WTC11 (cell line): ENCODE measurements at regions not wholly inside any gene's neighbourhood (a gene's known extent, or its start where the extent isn't known, plus 50 kb on each side); places are given as distances from the start of the nearest gene placed in this dataset.

Experiments used
- ATAC-seq: fragments of 200-7000 bp; cut with Tn5 transposase; 2 replicates; pipeline ENCODE4 v1.10.0; 2021; ENCODE audit warnings: mild to moderate bottlenecking, moderate library complexity
- CTCF ChIA-PET: fragments of 300-600 bp; sonication (Branson Sonifier 250); formaldehyde crosslinking; loops from one replicate; lab custom pipeline; 2021; ENCODE audit warnings: antibody characterized with exemption; lab: Charles Lee
- POLR2A ChIA-PET: fragments of 350-600 bp; sonication (Branson Sonifier 250); formaldehyde crosslinking; loops from one replicate; lab custom pipeline; 2021; ENCODE audit warnings: antibody characterized with exemption; lab: Charles Lee
- DNase-seq: peaks from one replicate; pipeline ENCODE4 v3.0.0; 2021; ENCODE audit warnings: low spot score
- H3K27ac Mint-ChIP-seq: 2 replicates; pipeline ENCODE4 v1.8.0; 2021; ENCODE audit warnings: mixed read lengths
- H3K27me3 Mint-ChIP-seq: 2 replicates; pipeline ENCODE4 v1.8.0; 2021; ENCODE audit warnings: low read depth, mild to moderate bottlenecking, moderate library complexity, mixed read lengths
- H3K36me3 Mint-ChIP-seq: 2 replicates; pipeline ENCODE4 v1.8.0; 2021; ENCODE audit warnings: mixed read lengths
- H3K4me1 Mint-ChIP-seq: 2 replicates; pipeline ENCODE4 v1.8.0; 2022; ENCODE audit warnings: mixed read lengths
- H3K4me3 Mint-ChIP-seq: 2 replicates; pipeline ENCODE4 v1.8.0; 2021; ENCODE audit warnings: mild to moderate bottlenecking, moderate library complexity, mixed read lengths
- H3K9me3 Mint-ChIP-seq: 2 replicates; pipeline ENCODE4 v1.8.0; 2021; ENCODE audit warnings: mixed read lengths
- ETV6 ChIP-seq: sonication (generic); formaldehyde crosslinking; IDR thresholded peaks from 2 replicates; pipeline ENCODE4 v1.8.1; 2022; ENCODE audit warnings: mild to moderate bottlenecking, missing genetic modification reagents
- HMGA2 ChIP-seq: fragments of 250-450 bp; sonication (Bioruptor Pico); IDR thresholded peaks from 2 replicates; pipeline ENCODE4 v1.4.0; 2021; ENCODE audit warnings: mild to moderate bottlenecking, moderate library complexity
- RORB ChIP-seq: fragments of 250-450 bp; sonication (Bioruptor Pico); IDR thresholded peaks from 2 replicates; pipeline ENCODE4 v1.9.0; 2021; ENCODE audit warnings: mild to moderate bottlenecking
- ZBTB21 ChIP-seq: sonication (generic); formaldehyde crosslinking; IDR thresholded peaks from 2 replicates; pipeline ENCODE4 v1.8.1; 2023; ENCODE audit warnings: mild to moderate bottlenecking, missing genetic modification reagents, borderline replicate concordance
- ZNF232 ChIP-seq: sonication (generic); formaldehyde crosslinking; IDR thresholded peaks from 2 replicates; pipeline ENCODE4 v1.8.0; 2022; ENCODE audit warnings: mild to moderate bottlenecking, missing genetic modification reagents
- ZNF263 ChIP-seq: sonication (generic); formaldehyde crosslinking; IDR thresholded peaks from 2 replicates; pipeline ENCODE4 v1.8.1; 2022; ENCODE audit warnings: low read depth, mild to moderate bottlenecking, moderate library complexity, missing genetic modification reagents
- ZNF423 ChIP-seq: fragments of 250-450 bp; sonication (Bioruptor Pico); IDR thresholded peaks from 2 replicates; pipeline ENCODE4 v2.1.2; 2022; ENCODE audit warnings: mild to moderate bottlenecking, moderate library complexity
- TF ChIP-seq, protein P1 (sequence below): fragments of 200-600 bp; IDR thresholded peaks from 2 replicates; pipeline ENCODE4 v1.8.0; 2022; ENCODE audit warnings: antibody characterized with exemption
- TF ChIP-seq, protein P2 (sequence below): sonication (generic); formaldehyde crosslinking; IDR thresholded peaks from 2 replicates; pipeline ENCODE4 v1.8.1; 2023; ENCODE audit warnings: mild to moderate bottlenecking, moderate library complexity, missing genetic modification reagents
- TF ChIP-seq, protein P3 (sequence below): sonication (generic); formaldehyde crosslinking; IDR thresholded peaks from 2 replicates; pipeline ENCODE4 v1.8.1; 2023; ENCODE audit warnings: mild to moderate bottlenecking, missing genetic modification reagents, moderate library complexity
- TF ChIP-seq, protein P4 (sequence below): sonication (generic); formaldehyde crosslinking; IDR thresholded peaks from 2 replicates; pipeline ENCODE4 v1.8.0; 2023; ENCODE audit warnings: missing genetic modification reagents, mild to moderate bottlenecking, borderline replicate concordance

DNA sequence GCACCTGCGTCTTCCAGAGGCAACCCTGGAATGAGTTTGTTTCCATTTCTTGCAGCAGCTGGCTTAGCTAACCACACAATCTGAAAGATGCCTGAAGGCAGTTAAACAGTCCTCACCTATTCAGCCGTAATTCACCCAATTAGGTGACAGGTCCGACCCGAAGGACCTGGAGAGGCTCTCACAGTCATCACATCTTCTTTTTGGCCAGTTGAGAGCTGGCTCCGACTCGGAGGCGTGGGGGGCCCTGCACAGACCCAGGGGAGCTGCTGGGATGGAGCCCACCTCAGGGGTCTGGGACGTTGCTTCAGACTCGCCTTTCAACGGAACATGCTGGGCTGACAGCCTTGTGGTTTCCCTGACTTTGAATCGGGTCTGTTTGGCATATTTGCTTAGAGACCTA is 187.3 kb downstream of the RTP5 start (continued):
- TF ChIP-seq, protein P1, sequence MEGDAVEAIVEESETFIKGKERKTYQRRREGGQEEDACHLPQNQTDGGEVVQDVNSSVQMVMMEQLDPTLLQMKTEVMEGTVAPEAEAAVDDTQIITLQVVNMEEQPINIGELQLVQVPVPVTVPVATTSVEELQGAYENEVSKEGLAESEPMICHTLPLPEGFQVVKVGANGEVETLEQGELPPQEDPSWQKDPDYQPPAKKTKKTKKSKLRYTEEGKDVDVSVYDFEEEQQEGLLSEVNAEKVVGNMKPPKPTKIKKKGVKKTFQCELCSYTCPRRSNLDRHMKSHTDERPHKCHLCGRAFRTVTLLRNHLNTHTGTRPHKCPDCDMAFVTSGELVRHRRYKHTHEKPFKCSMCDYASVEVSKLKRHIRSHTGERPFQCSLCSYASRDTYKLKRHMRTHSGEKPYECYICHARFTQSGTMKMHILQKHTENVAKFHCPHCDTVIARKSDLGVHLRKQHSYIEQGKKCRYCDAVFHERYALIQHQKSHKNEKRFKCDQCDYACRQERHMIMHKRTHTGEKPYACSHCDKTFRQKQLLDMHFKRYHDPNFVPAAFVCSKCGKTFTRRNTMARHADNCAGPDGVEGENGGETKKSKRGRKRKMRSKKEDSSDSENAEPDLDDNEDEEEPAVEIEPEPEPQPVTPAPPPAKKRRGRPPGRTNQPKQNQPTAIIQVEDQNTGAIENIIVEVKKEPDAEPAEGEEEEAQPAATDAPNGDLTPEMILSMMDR = no peak
- TF ChIP-seq ZNF263 (CRISPR knock-in tag) = no peak
- TF ChIP-seq, protein P2, sequence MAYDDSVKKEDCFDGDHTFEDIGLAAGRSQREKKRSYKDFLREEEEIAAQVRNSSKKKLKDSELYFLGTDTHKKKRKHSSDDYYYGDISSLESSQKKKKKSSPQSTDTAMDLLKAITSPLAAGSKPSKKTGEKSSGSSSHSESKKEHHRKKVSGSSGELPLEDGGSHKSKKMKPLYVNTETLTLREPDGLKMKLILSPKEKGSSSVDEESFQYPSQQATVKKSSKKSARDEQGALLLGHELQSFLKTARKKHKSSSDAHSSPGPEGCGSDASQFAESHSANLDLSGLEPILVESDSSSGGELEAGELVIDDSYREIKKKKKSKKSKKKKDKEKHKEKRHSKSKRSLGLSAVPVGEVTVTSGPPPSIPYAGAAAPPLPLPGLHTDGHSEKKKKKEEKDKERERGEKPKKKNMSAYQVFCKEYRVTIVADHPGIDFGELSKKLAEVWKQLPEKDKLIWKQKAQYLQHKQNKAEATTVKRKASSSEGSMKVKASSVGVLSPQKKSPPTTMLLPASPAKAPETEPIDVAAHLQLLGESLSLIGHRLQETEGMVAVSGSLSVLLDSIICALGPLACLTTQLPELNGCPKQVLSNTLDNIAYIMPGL = no peak

DNA sequence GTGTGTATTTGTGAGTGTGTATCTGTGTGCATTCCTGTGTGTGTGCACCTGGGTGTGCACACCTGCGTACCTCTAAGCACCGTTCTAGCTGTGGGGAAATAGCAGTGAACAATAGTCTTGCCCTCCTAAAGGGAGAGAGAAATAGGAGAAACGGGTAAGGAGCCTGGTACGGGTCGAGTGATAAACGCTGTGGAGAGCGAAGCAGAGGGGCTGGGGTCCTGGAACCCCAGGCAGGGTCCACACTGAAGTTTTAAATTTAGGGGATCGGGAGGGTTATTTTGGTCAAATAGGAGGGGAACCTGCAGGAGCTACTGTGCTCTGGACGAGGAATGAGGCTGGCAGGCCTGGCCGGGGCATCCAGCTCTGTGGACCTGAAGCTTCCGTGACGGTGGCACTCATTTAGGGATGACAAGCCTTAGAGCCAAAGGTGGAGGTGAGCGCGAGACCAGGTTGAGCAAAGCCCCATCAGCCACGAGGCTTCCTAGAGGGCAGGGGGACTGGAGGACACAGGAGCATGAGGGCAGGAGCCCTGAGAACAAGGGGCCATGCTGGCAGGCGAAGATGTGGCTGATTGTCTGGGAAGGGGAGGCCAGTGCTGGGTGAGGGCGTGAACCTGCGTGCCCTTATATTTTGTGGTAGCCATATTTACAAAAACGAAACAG is 188.0 kb downstream of the RTP5 start:
- peaks cover 6% of the 10 kb centered on the region for H3K4me1 Mint-ChIP-seq
- TF ChIP-seq ZNF423 (CRISPR knock-in tag) = no peak
- TF ChIP-seq, protein P3, sequence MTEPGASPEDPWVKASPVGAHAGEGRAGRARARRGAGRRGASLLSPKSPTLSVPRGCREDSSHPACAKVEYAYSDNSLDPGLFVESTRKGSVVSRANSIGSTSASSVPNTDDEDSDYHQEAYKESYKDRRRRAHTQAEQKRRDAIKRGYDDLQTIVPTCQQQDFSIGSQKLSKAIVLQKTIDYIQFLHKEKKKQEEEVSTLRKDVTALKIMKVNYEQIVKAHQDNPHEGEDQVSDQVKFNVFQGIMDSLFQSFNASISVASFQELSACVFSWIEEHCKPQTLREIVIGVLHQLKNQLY (CRISPR knock-in tag) = no peak
- TF ChIP-seq HMGA2 (CRISPR knock-in tag) = no peak
- no peak for TF ChIP-seq ETV6 (CRISPR knock-in tag)
- no peak for TF ChIP-seq RORB (CRISPR knock-in tag)
- TF ChIP-seq, protein P4, sequence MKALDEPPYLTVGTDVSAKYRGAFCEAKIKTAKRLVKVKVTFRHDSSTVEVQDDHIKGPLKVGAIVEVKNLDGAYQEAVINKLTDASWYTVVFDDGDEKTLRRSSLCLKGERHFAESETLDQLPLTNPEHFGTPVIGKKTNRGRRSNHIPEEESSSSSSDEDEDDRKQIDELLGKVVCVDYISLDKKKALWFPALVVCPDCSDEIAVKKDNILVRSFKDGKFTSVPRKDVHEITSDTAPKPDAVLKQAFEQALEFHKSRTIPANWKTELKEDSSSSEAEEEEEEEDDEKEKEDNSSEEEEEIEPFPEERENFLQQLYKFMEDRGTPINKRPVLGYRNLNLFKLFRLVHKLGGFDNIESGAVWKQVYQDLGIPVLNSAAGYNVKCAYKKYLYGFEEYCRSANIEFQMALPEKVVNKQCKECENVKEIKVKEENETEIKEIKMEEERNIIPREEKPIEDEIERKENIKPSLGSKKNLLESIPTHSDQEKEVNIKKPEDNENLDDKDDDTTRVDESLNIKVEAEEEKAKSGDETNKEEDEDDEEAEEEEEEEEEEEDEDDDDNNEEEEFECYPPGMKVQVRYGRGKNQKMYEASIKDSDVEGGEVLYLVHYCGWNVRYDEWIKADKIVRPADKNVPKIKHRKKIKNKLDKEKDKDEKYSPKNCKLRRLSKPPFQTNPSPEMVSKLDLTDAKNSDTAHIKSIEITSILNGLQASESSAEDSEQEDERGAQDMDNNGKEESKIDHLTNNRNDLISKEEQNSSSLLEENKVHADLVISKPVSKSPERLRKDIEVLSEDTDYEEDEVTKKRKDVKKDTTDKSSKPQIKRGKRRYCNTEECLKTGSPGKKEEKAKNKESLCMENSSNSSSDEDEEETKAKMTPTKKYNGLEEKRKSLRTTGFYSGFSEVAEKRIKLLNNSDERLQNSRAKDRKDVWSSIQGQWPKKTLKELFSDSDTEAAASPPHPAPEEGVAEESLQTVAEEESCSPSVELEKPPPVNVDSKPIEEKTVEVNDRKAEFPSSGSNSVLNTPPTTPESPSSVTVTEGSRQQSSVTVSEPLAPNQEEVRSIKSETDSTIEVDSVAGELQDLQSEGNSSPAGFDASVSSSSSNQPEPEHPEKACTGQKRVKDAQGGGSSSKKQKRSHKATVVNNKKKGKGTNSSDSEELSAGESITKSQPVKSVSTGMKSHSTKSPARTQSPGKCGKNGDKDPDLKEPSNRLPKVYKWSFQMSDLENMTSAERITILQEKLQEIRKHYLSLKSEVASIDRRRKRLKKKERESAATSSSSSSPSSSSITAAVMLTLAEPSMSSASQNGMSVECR (CRISPR knock-in tag) = no peak
- POLR2A ChIA-PET = no interaction called here
- peaks cover 33% of the 10 kb centered on the region for H3K9me3 Mint-ChIP-seq
- H3K4me3 Mint-ChIP-seq = no peak overlapping the region
- H3K36me3 Mint-ChIP-seq = peaks cover 28% of the 10 kb centered on the region
- DNase-seq = no peak
- CTCF ChIA-PET = no interaction called here
- peaks cover 98% of the 10 kb centered on the region for H3K27me3 Mint-ChIP-seq
- no peak for ATAC-seq
- no peak overlapping the region for H3K27ac Mint-ChIP-seq

DNA sequence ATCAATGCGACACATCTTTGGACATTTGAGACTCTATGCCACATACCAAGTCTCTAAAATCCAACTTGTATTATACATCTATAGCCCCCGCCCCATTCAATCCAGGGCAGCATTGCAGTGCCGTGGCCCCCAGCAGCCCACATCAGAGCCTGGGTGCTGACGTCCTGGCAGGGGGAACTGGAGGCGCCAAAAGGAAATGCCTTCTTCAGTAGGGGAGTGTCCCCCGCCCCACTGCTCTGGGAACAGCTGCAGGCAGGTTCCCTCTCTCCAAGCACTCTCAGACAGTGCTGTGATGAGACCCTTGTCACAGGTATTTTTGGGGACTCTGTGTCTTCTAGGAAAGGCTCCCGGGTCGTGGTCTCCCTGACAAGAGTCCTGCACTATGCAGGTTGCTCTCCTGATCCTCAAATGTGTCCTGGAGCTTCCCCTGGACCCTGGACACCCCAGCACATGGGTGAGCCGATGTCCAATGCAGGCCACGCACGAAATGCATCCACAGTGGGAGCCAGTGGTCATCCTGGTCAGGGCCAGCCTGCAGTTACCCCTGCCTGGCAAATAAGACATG is 188.7 kb downstream of the RTP5 start:
- TF ChIP-seq ZBTB21 (CRISPR knock-in tag) (no peak), ZNF232 (CRISPR knock-in tag) (no peak)
- H3K4me1 Mint-ChIP-seq = peaks cover 12% of the 10 kb centered on the region
- DNase-seq (no peak), ATAC-seq (no peak)
- peaks cover 36% of the 10 kb centered on the region for H3K9me3 Mint-ChIP-seq
- CTCF ChIA-PET = no interaction called here
- POLR2A ChIA-PET = no interaction called here
- H3K36me3 Mint-ChIP-seq = peaks cover 31% of the 10 kb centered on the region
- peaks cover 94% of the 10 kb centered on the region for H3K27me3 Mint-ChIP-seq
- H3K4me3 Mint-ChIP-seq = no peak overlapping the region
- no peak overlapping the region for H3K27ac Mint-ChIP-seq
